ENCODE measurements at regions not wholly inside any gene's neighbourhood (a gene's known extent, or its start where the extent isn't known, plus 50 kb on each side); places are given as distances from the start of the nearest gene placed in this dataset.

- TF ChIP-seq CTCF (IDR thresholded peaks at IDR 0.05; ENCODE audit: insufficient read depth, low read length) (no peak), REST (IDR thresholded peaks at IDR 0.05; ENCODE audit: insufficient replicate concordance, low read depth) (no peak), GABPA (IDR thresholded peaks at IDR 0.05; ENCODE audit: low read depth) (no peak), POLR2AphosphoS5 (IDR thresholded peaks at IDR 0.05; ENCODE audit: low read depth) (no peak), SPI1 (IDR thresholded peaks at IDR 0.05; ENCODE audit: borderline replicate concordance, low read depth) (no peak)
Observed at GRCh38 chr2:104703669-104704068, 150.2 kb upstream of the POU3F3 start.

All from HL-60 (cell line).